Esophagus mucosa (tissue), 1 donor: ENCODE measurements at regions not wholly inside any gene's neighbourhood (a gene's known extent, or its start where the extent isn't known, plus 50 kb on each side); places are given as distances from the start of the nearest gene placed in this dataset.

Experiments used
- ATAC-seq: fragments of 200-7000 bp; cut with Tn5 transposase; one replicate; pipeline ENCODE4 v1.9.1; 2020
- donor health status: DM: yes; HTN: yes; CAD: no.

DNA sequence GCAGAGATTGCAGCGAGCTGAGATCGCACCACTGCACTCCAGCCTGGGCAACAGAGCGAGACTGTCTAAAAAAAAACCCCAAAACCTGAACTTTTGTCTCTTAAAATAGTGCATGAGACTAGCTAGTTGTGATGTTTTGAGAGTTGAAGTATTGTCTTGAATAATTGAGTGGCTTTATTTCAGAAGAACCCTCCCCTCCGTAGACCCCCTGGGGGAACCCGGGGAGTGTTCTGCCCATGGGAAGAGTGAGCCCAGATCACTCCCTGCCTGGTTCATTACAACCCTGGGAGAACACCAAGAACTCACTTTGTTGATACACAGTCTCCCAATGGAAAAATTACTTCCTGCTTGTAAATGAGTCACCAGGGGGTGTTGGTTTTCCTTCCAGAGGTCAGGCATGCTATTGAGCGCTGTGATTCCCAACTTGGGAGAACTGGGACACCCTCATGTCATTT, 65.3 kb upstream of the SHISA3 start:
- no peak for ATAC-seq

DNA sequence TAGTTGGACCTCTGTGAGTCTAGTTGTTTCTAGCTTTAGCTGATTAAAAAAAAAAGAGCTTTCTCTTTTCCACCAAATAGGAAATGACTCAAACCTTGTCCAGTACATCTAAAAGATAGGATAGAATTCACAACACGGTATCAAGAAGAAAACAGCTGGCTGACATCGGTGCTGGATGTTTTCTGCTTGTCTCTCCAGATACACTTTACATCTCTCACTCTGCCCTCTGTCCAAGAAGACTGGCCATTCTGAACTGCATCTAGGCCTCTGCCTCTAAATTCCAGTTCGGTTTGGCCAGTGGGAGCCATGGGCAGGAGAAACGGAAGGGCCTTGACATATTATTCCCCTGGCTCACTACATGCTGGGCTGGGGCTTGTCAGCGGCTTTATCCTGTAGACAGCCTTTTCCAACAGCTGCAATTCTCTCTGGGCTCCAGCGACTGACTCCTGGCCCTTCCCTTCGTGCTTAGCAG, 57.3 kb upstream of the SHISA3 start:
- ATAC-seq: no peak

DNA sequence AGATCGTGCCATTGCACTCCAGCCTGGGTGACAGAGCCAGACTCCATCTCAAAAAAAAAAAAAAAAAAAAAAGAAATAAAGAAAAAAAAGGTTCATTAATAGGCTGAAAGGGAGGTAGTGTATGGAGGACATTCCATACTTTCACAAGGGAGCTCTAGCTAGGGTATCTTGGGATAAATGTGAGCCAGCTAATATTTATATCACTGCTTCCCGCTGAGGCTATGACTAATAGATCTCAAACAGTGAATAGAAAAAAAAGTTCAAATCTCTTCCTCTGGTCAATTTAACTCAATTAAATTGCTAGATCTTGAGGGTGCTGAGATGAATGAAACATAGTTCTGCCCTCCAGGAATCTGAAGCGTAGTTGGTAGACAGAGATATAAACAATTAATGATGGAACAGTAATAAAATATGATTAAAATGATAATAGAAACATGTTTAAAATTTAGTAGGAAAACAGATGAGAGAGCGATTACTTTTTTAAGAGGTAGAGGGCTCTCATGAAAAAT, 55.7 kb upstream of the SHISA3 start:
- no peak for ATAC-seq

DNA sequence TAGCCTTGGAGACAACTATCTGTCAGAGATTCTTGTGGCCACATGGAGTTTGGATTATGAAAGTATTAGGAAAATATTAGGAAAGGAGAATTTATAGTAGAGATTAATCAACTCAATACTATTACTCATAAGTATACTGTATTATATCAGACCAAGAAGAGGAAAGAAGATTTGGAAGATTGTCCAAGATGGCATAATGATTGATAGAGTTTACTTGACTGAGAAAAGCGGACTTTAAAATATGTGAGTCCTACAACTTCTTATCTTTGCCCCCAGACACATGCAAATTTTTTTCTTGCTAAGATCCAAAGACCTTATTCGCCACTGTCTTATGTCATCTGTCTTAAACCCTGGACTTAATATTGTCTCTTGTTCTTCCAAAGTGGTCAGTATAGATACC, 54.8 kb upstream of the SHISA3 start:
- no peak for ATAC-seq

DNA sequence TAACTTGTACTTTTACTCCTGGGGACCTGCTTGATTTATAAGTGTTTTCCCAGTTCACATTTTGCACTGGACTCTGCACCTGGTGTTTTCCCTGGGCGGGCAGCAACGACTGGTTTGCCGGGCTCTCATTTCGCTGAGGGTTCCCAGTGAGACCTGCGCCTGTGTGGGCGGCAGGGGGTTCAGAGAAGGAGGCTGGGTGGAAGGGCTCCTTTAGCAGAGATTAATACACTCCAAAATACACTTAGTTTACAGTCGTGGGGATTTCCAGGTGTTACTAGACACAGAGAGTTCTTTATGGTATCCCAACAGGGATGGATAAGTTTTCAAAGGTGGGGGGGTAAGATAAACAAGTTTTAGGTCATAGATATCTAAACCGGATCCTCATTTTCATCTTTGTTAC, 53.0 kb upstream of the SHISA3 start:
- ATAC-seq: no peak

DNA sequence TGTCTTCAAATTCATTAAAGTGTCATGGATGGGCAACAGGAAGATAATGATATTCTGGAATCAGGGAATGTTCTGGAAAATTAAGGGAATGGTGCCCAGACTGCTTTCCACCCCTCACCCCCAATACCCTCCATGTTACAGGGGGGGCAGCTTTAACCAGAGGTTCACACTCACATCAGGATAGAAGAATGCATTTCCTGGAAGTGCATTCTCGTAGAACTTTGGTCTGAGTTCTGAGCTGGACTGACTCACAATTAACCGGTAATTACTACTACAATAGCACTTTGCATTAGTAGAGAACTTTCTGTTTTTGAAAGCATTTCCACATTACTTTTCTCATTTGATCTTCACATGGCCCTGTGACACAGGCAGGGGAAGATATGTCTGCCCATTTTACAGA, 52.5 kb upstream of the SHISA3 start:
- ATAC-seq: no peak

DNA sequence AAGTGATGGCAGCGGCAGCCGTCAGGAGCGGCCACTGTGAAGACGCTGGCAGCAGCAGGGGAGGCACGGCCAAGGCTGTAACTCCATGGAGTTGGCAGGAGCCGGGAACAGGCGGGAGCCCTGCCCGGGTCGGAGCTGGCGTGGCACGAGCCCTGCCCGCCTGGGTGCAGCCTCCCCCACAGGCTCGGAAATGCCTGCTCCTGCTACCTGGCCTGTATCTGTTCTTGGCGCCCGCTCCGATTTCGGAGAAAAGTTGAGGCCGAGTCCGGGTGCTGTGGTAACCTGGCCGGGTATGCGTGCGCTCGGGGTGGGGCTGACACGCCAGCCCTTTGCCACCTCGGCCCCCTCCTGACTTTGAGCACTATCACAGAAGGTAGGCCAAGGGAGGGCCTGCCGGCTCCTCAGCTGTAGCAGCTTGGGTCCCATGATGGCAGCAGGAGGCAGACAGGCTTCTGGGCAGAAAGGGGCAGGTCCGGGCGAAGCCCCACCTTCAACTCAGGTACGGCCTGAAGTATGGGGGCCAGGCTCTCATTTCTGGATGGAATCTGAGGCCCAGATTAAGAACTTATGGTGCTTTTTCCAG, 51.2 kb upstream of the SHISA3 start:
- ATAC-seq: no peak

DNA sequence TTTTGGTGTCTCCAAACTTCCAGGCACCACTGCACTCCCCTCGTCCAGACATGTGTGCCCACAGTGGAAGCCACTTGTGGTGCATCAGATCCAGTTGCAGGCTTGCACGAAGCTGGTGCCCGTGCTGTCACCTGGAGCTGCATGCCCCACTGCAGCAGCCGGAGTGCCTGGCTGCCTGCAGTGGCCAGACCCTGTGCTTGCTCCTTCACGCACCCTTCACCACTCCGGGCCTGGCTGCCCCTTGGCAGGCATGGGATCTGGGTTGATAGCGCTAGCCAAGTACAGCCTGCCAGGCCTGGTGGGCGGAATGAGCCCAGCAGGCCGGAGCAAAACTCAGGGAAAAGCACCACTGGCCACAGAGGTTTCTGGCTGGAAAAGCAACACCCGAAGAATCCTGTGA, 50.2 kb upstream of the SHISA3 start:
- no peak for ATAC-seq
